HG03103 (cell line): ENCODE measurements at regions not wholly inside any gene's neighbourhood (a gene's known extent, or its start where the extent isn't known, plus 50 kb on each side); places are given as distances from the start of the nearest gene placed in this dataset.
"Not testable (repeated sequence)": the region's sequence is repeated elsewhere in the genome, so short reads cannot be mapped to it uniquely, and the experiment has no call there.

Source experiments
- ATAC-seq: cut with Tn5 transposase; IDR thresholded peaks from one replicate; pipeline ENCODE4 v1.9.1; 2021; ENCODE audit warnings: low read depth; ENCODE audit not compliant: unreplicated experiment

- ATAC-seq = no peak
Measured at GRCh38 chr12:67891596-67891995, 97.7 kb upstream of the IFNG-AS1 start.

DNA sequence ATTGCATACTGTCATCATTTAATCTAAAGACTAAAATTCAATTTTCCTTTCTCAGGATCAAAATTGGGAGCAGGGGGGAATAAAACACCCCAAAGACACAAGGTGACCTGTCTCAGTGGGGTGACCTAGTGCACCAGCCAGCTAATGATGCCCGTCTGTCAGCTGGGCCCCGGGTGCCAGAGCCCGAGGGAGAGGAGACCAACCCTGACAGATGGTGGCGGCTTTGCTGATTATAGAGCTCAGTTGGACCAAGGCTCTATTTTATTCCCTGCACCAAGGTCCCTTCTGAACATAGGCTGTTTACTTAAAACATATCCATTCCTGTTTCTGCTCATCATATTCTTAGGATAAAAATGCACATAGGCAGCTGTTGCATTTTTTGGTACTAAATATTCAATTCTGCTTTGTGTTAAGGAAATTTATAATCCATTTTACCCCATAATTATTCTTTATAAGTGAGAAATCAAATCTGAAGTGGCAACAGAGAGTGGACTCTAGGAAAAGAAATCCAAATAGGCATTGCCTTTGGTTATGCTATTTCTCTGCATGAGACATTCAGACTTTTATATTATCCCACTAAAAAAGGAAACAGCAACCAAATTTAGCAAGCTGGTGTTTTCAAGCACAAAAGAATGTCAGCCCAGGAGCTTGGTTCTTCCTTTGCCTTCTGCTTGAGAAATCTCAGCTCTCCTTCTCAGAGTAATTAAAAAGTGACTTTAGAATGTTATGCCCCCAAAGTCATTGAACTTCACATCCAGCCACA lies 96.8 kb upstream of the IFNG-AS1 start:
- ATAC-seq = no peak

- no peak for ATAC-seq
Measured at GRCh38 chr12:67893022-67893580, 96.1 kb upstream of the IFNG-AS1 start.

DNA sequence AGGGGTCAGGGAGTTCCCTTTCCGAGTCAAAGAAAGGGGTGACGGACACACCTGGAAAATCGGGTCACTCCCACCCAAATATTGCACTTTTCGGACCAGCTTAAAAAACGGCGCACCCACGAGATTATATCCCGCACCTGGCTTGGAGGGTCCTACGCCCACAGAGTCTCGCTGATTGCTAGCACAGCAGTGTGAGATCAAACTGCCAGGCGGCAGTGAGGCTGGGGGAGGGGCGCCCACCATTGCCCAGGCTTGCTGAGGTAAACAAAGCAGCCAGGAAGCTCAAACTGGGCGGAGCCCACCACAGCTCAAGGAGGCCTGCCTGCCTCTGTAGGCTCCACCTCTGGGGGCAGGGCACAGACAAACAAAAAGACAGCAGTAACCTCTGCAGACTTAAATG lies 88.8 kb upstream of the IFNG-AS1 start:
- ATAC-seq = not testable (repeated sequence)

- no peak for ATAC-seq
Measured at GRCh38 chr12:67909091-67909531, 80.1 kb upstream of the IFNG-AS1 start.

GRCh38 chr12:67909681-67910080 lies 79.6 kb upstream of the IFNG-AS1 start:
- ATAC-seq = no peak

DNA sequence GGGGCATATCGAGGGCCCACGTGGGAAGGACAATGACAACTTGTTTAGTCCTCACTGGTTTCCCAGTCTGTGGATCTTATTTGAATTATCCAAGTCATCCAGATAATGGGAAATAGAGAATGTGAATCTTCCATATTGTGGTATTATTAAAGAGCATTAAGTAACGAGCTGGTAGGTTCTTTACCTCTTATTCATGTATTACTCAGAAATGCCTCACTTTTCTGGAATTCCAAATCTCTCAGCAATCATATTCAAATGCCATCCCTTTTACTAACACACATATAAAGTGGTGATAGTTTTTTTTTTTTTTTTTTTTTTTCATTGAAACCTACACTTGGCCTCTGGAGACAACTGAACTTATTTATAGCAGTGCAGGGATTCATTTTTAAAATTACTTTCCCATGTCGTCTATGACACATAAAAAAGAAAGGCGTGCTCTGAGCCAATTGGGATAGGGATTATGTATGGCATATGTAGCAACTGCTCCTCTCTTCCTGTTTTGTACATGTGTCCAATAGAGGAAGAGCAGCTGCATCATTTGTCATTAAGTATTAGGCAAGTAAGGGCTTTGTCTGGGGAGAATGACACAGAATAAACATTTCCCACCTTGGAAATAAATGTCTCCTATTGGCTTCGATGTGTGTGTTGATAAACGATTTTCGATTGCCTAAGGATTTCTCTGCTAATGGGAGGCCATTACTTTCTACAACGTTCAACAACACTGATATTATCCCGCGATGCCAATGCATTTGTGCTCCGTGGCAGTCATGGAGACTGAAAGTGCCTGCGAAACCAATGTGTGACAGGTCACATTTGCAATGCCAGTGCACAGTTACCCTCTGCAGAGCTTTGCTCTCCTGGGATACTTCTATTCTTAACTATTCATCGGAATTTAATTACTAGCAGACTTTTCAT lies 78.6 kb upstream of the IFNG-AS1 start:
- no peak for ATAC-seq

DNA sequence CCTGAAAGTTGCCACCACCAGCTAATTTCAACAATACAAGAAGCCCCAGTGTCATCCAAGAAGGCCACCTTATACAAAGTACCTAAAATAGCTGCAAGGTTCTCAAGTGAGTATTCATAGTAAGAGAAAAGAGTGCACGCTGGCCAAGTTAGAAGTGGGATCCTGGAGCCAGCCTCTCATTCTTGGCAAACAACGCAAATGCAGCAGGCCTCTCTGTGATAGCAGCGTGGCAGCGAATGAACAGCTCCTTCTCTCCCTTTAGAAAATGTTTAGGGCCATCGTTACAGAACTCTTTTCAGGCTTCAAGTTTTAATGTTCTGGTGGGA lies 78.0 kb upstream of the IFNG-AS1 start:
- ATAC-seq = no peak

DNA sequence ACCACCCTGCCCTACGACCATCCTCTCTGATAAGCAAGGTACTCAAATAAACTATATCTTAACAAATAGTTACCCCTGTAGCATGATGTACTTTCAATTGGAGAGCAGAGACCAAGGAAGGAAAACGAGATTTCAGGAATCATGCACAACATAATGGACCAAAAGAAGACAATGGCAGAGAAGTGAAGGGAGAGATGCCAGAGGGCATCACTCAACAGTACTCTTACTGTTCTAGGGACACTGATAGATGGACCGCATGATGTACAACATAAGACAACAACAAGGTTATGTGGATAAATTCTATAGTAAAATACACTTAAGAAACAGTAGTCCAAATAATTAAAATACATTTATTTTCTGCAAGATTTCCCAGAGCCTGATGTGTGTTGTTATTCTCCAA lies 77.5 kb upstream of the IFNG-AS1 start:
- no peak for ATAC-seq

DNA sequence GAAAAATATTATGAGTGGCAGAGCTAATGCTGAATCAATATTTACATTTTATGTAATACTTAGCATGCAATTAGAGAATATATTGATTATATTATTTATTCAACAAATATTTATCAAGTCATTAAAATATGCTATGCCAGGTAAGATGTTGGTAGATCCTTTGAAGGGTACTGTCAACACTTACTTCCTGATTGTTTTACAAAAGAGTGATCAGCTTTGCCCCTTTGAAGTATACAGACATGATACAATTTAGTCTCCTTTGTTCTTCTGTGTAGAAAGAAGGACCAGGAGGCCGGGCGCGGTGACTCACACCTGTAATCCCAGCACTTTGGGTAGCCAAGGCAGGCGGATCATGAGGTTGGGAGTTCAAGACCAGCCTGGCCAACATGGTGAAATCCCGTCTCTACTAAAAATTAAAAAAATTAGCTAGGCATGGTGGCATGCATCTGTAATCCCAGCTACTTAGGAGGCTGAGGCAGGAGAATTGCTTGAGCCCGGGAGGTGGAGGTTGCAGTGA lies 73.9 kb upstream of the IFNG-AS1 start:
- ATAC-seq = no peak

DNA sequence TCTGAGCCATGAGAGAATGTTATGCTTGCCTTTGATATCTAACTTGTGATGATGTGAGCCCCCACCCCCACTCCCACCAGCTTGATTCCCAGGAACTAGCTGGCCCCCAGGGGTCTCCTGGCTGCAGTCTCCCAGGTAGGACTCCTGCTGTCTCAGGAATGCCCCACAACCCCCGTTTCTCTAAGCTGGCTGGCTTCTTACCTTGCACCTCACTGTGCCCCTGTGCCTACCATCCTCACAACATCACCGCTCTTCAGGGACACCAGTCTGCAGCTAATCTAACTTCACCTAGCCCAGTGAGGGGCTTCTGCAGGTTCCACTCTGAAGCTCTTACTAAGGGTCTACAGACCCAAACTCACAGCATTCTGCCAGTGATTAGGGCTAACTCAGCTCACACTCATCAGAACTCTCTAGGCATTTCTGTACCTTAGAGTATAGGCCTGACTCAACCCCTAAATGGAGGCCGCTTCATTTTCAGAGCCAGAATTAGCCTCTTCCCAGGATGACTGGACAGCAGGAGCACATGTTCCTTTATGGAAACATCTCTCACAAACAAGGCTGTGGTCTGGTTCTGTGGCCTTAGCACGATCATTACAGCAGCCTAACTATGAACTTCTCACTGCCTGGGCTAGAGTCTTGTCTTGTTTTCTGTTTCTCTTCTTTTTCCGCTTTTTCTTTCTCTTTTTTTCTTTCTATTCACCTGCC lies 72.8 kb upstream of the IFNG-AS1 start:
- ATAC-seq = no peak

DNA sequence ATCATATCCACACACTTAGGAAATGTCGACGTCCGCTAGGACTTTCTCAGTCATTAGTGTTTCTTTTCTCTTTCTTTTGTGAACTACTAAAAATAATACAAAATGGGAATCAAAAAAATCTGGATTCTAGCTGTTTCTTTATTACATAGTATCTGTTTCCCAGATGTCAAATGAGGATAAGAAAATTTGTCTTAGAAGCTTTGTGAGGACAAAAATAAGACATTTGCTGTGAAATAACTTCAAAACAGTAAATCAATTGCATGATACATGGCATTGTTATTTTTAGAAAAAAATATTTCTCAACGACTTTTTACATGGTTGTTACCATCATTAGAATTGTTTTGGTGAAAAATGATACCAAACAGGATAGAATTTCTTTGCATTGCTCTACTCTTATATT lies 71.4 kb upstream of the IFNG-AS1 start:
- no peak for ATAC-seq

GRCh38 chr12:67918441-67918840 lies 70.8 kb upstream of the IFNG-AS1 start:
- no peak for ATAC-seq

DNA sequence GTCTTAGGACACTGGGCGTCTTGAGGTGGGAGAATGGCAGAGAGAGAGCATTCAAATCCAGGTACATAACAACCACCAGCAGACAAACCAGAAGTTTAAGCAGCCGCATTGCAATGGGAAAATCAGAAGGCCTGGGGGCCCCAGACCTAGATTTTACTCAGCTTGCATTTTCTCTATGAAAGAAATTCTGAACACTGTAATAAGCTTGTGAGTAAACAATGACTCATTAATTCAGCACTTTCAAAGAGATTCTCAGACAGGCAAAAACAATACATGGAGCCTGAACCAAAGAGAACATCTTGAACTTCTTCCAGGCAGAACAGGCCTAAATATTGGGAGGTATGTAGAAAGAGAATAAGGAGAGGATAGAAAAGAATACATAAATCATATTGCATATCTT lies 69.8 kb upstream of the IFNG-AS1 start:
- ATAC-seq = no peak

DNA sequence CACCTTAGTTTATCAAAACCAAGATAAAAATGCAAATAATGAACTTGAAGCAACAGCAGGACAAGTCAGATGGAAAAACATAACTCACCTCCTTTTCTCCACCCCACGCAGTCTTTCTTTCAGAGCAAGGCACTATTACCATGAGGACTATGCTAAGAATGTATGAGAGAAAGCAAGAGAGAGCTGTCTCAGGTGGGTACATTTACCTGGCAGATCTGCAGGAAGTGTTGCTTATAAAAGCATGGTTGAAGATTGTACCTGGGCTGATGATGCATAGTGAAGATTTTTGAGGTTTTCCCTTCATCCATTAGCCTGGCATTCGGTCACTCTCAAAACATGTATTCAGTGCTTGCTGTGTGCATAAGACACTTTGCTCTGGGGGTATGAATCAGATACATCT lies 68.8 kb upstream of the IFNG-AS1 start:
- no peak for ATAC-seq

DNA sequence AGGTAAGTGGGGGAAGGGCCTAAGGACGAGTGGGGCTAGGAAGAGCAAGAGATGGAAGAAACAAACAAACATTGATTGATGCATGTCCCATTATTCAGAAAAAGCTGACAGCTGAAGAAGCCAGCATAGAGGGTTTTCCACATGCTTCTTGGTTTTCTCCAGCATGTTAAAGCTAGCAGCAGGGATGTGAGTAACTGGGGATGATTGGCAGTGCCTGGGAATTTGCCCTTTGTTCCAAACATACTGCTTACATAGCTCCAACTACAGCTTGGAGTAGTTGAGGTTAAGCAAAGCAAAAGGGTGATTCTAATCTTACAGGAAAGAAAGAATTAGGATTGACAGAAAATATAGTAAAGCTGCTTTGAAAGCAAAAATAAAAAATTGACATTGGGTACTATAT lies 68.0 kb upstream of the IFNG-AS1 start:
- ATAC-seq = no peak

DNA sequence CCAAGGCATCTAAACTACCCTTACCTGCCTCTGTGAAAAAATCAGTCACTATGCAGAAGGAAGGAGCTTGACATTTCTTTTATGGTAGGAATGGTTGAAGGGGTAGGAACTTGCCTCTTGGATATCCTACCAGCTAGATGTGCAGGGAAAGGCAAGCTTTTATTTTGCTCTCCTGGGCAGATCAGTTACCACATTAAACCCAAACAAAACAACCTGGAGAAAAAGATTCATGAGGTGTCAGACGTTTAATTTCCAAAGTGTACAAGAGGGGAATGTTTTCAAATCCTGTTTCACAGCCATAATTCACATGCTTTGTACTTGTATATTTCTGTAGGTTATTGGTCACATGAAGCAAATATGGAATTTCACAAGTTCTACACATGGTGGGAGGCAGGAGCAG lies 67.0 kb upstream of the IFNG-AS1 start:
- ATAC-seq = no peak

DNA sequence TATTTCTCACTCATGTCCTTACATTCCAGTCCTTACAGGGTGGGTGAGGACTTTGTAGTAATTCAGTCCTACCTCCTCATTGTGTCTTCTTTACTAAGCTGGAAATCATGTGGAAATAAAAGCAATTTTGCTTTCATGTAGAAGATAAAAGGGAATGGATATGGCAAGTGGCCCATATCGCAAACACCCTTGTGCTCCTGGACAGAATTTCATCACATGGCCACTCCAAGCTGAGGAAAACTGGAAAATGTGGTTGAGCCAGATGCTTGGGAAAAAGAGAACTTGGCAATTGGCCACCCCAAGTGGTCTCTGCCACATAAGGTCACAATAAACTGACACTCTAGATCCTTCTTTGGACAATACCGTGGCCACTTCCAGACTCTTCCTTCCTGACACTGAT lies 64.2 kb upstream of the IFNG-AS1 start:
- ATAC-seq = no peak

DNA sequence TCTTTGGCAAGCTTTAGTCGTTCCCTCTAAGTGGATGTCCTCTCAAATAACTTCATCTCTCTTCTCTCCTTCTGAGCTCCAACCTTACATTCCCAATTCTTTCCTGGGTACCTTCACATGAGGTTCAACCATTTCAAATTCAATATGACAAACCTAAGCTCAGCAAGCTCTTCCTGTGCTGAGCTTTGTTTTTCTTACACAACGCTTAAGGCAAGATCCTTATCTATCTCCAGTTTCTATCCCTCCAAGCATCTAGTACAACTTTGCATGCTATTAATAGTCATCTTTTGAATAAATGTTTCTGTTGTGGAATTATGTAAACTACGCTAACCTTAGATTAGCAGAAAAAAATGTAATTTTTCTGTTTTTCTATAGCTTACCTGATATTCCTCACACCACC lies 63.7 kb upstream of the IFNG-AS1 start:
- ATAC-seq = no peak

DNA sequence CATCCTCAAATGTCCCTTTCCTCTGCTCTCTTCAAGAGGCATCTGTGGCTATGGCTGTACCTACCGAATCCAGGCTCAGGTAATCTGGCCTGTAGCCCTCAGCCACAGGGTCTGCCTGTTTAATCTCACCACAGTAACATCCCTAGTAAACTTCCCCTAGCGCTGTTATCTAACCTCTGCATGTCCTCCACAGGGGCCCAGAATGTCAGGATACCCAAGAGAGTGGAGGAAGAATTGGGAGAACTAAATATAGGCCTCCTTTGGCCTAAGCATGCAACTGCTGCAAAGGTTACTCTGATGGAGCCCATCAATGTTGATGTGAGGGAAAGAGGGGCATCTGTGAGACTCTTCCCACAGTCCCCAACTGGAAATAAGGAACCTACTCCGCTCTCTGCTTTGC lies 63.2 kb upstream of the IFNG-AS1 start:
- ATAC-seq = no peak

DNA sequence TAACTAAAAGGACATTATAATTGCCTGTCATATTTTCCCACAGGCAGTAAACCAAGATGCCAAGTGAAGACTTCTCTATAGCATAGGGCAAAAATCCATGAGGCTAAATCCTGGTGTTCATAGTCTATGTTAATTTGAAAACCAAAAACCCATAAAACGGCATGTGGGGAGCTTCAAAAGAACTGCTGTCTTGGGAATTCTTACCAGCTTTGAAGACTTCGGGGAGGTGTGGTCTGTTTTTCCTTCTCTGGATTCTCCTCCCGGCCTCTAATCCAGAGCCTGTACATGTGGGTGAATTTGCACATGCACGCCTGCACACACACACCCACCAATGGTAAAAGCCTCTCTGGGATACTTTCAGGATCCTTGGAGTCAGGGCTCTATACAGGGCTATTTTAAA lies 61.9 kb upstream of the IFNG-AS1 start:
- no peak for ATAC-seq
